ENCODE measurements at regions not wholly inside any gene's neighbourhood (a gene's known extent, or its start where the extent isn't known, plus 50 kb on each side); places are given as distances from the start of the nearest gene placed in this dataset.
A peak's percentile ranks its signal among the peaks of the same experiment; 100 is the strongest.

DNA sequence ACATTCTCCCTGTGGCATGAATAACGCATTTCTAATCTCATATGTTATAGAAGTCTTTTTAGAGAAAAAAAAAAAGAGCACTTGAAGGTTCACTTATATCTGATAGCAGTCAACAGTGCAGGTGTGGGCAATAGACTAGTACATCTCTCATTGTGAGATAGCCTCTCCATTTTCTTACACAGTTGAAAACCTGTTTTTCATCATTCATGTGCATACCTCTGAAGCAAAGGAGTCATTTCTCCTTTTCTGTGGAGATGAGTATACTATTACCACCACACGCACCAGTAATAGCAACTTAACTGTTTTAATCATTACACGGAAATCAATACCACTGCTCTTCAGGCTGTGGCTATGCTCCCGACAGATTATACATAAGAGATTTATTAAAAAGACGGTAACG lies 1653.3 kb upstream of the TMEFF2 start:
- no peak for DNase-seq (ENCODE audit: insufficient read length, low spot score, missing footprints)
- Histone ChIP-seq H3K79me2 (ENCODE audit: insufficient read depth, low read length) (no peaks in the 10 kb centered on the region), H3K4me3 (ENCODE audit: insufficient read depth, low read length) (no peak overlapping the region), H4K20me1 (ENCODE audit: insufficient read depth, low read length) (no peaks in the 10 kb centered on the region), H3K36me3 (ENCODE audit: insufficient read depth, low read length) (no peaks in the 10 kb centered on the region), H3K9me3 (ENCODE audit: low read depth, low read length) (no peaks in the 10 kb centered on the region), H2AFZ (ENCODE audit: low read length) (no peak overlapping the region), H3K4me1 (ENCODE audit: insufficient read depth, low read length) (peaks cover 5% of the 10 kb centered on the region), H3K4me2 (ENCODE audit: insufficient read depth, low read length) (no peak overlapping the region), H3K27me3 (ENCODE audit: insufficient read depth, low read length) (no peaks in the 10 kb centered on the region), H3K27ac (ENCODE audit: low read depth, low read length) (no peak overlapping the region)
- TF ChIP-seq, protein P1, sequence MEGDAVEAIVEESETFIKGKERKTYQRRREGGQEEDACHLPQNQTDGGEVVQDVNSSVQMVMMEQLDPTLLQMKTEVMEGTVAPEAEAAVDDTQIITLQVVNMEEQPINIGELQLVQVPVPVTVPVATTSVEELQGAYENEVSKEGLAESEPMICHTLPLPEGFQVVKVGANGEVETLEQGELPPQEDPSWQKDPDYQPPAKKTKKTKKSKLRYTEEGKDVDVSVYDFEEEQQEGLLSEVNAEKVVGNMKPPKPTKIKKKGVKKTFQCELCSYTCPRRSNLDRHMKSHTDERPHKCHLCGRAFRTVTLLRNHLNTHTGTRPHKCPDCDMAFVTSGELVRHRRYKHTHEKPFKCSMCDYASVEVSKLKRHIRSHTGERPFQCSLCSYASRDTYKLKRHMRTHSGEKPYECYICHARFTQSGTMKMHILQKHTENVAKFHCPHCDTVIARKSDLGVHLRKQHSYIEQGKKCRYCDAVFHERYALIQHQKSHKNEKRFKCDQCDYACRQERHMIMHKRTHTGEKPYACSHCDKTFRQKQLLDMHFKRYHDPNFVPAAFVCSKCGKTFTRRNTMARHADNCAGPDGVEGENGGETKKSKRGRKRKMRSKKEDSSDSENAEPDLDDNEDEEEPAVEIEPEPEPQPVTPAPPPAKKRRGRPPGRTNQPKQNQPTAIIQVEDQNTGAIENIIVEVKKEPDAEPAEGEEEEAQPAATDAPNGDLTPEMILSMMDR (IDR thresholded peaks at IDR 0.05; ENCODE audit: extremely low read depth, low read depth, low read length) = no peak

DNA sequence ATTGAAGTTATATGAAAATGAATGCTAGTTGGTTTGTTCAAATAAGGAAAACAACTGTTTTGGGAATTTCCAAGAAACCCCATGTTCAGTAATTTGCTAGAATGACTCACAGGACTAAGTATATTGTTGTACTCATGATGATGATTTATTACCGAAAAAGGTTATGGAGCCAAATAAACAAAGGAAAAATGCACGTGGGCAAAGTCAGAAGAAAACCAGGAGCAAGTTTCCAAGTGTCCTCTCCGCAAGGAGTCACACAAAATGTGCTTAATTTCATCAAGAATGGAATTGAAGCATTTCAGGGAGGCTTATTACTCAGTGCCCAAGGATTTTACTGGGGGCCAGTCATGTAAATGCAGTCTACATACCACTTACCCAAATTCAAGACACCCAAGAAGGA lies 1652.4 kb upstream of the TMEFF2 start:
- TF ChIP-seq, protein P1 (IDR thresholded peaks at IDR 0.05; ENCODE audit: extremely low read depth, low read depth, low read length) = no peak
- H3K27ac ChIP-seq (ENCODE audit: low read depth, low read length) = peak overlapping the region; percentile 34

DNA sequence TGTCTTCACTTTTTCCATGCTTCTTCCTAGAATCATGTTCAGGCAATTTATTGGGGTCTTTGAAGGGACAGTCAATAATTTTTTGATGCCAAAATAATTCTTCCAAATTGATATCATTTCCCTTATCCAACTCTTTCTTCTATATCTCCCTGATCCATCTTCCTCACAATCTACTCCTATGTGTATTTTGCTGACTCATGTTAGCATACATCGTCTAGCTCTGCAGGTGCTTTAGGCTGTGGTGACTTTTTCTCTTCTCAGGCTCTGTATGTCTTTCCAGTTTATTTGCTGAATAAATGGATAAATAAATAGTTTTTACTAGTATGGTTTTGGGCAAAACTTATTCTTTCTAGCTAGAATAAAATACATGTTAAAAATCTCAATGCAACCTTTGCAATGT lies 1650.9 kb upstream of the TMEFF2 start:
- no peak overlapping the region for H3K27ac ChIP-seq (ENCODE audit: low read depth, low read length)
- no peaks in the 10 kb centered on the region for H3K36me3 ChIP-seq (ENCODE audit: insufficient read depth, low read length)
- TF ChIP-seq, protein P1 (IDR thresholded peaks at IDR 0.05; ENCODE audit: extremely low read depth, low read depth, low read length) = no peak
- no peaks in the 10 kb centered on the region for H3K79me2 ChIP-seq (ENCODE audit: insufficient read depth, low read length)
- H3K4me2 ChIP-seq (ENCODE audit: insufficient read depth, low read length) = no peak overlapping the region
- no peaks in the 10 kb centered on the region for H3K27me3 ChIP-seq (ENCODE audit: insufficient read depth, low read length)
- no peaks in the 10 kb centered on the region for H4K20me1 ChIP-seq (ENCODE audit: insufficient read depth, low read length)
- no peak overlapping the region for H2AFZ ChIP-seq (ENCODE audit: low read length)
- no peak for DNase-seq (ENCODE audit: insufficient read length, low spot score, missing footprints)
- H3K9me3 ChIP-seq (ENCODE audit: low read depth, low read length) = no peaks in the 10 kb centered on the region
- H3K4me3 ChIP-seq (ENCODE audit: insufficient read depth, low read length) = no peak overlapping the region
- peaks cover 16% of the 10 kb centered on the region for H3K4me1 ChIP-seq (ENCODE audit: insufficient read depth, low read length)

More for the DNA sequence above, 1652.4 kb upstream of the TMEFF2 start:
- Histone ChIP-seq H4K20me1 (ENCODE audit: insufficient read depth, low read length) (no peaks in the 10 kb centered on the region), H3K4me3 (ENCODE audit: insufficient read depth, low read length) (no peak overlapping the region), H3K4me2 (ENCODE audit: insufficient read depth, low read length) (no peak overlapping the region), H3K9me3 (ENCODE audit: low read depth, low read length) (no peaks in the 10 kb centered on the region), H3K4me1 (ENCODE audit: insufficient read depth, low read length) (peaks cover 5% of the 10 kb centered on the region), H3K36me3 (ENCODE audit: insufficient read depth, low read length) (no peaks in the 10 kb centered on the region), H3K27me3 (ENCODE audit: insufficient read depth, low read length) (no peaks in the 10 kb centered on the region), H2AFZ (ENCODE audit: low read length) (no peak overlapping the region), H3K79me2 (ENCODE audit: insufficient read depth, low read length) (no peaks in the 10 kb centered on the region)
- no peak for DNase-seq (ENCODE audit: insufficient read length, low spot score, missing footprints)

DNA sequence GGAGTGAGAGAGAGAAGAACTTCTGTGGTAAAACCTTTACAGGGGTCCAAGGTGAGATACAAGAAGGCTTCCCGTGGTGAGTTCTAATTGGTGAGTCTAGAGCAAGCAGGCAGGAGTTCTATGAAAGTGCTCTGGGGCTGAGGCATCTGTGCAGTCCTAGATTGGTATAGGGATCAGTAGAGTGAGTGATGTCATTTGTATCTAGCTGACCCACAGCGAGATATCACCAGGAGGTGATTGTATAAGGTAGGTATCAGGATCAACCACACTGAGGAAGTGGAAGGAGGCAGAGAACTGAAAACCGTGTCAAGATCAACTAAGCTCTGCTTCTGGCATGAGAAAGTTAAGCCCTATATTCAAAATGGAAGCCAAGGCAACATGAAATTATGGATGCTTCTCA lies 1648.9 kb upstream of the TMEFF2 start:
- no peaks in the 10 kb centered on the region for H3K27me3 ChIP-seq (ENCODE audit: insufficient read depth, low read length)
- no peaks in the 10 kb centered on the region for H3K9me3 ChIP-seq (ENCODE audit: low read depth, low read length)
- TF ChIP-seq, protein P1 (IDR thresholded peaks at IDR 0.05; ENCODE audit: extremely low read depth, low read depth, low read length) = no peak
- H3K4me1 ChIP-seq (ENCODE audit: insufficient read depth, low read length) = peaks cover 17% of the 10 kb centered on the region
- no peak overlapping the region for H3K27ac ChIP-seq (ENCODE audit: low read depth, low read length)
- H3K4me2 ChIP-seq (ENCODE audit: insufficient read depth, low read length) = no peak overlapping the region
- DNase-seq (ENCODE audit: insufficient read length, low spot score, missing footprints) = no peak
- no peaks in the 10 kb centered on the region for H3K36me3 ChIP-seq (ENCODE audit: insufficient read depth, low read length)
- H2AFZ ChIP-seq (ENCODE audit: low read length) = no peak overlapping the region
- no peaks in the 10 kb centered on the region for H3K79me2 ChIP-seq (ENCODE audit: insufficient read depth, low read length)
- H3K4me3 ChIP-seq (ENCODE audit: insufficient read depth, low read length) = no peak overlapping the region
- no peaks in the 10 kb centered on the region for H4K20me1 ChIP-seq (ENCODE audit: insufficient read depth, low read length)

Data from osteoblast (primary cell).